Urinary bladder (tissue), 3 donors: ENCODE measurements at regions not wholly inside any gene's neighbourhood (a gene's known extent, or its start where the extent isn't known, plus 50 kb on each side); places are given as distances from the start of the nearest gene placed in this dataset.

Experiments used
- DNase-seq: peaks from one replicate; pipeline ENCODE4 v3.0.0-alpha.2; 2015; ENCODE audit errors: extremely low spot score
- H3K27ac ChIP-seq: one replicate; pipeline ENCODE4 v1.5.1; 2013; ENCODE audit warnings: low read depth, mild to moderate bottlenecking, moderate library complexity
- H3K36me3 ChIP-seq: one replicate; pipeline ENCODE4 v1.6.1; 2013; ENCODE audit warnings: mild to moderate bottlenecking, moderate library complexity; ENCODE audit not compliant: insufficient read depth
- H3K4me1 ChIP-seq: one replicate; pipeline ENCODE4 v1.6.1; 2013; ENCODE audit warnings: mild to moderate bottlenecking, moderate library complexity; ENCODE audit not compliant: insufficient read depth
- H3K4me3 ChIP-seq: one replicate; pipeline ENCODE4 v1.5.1; 2013; ENCODE audit warnings: low read depth, low read length
- WGBS: extraction: QIAGEN DNeasy Blood & Tissue Kit; methylation state at CpG from one replicate; pipeline ENCODE4 v1.1.7; 2013; 5-methylcytosine and 5-hydroxymethylcytosine counted together
- donor health status: healthy with polysubstance abuse.
- donor health status: healthy.

DNA sequence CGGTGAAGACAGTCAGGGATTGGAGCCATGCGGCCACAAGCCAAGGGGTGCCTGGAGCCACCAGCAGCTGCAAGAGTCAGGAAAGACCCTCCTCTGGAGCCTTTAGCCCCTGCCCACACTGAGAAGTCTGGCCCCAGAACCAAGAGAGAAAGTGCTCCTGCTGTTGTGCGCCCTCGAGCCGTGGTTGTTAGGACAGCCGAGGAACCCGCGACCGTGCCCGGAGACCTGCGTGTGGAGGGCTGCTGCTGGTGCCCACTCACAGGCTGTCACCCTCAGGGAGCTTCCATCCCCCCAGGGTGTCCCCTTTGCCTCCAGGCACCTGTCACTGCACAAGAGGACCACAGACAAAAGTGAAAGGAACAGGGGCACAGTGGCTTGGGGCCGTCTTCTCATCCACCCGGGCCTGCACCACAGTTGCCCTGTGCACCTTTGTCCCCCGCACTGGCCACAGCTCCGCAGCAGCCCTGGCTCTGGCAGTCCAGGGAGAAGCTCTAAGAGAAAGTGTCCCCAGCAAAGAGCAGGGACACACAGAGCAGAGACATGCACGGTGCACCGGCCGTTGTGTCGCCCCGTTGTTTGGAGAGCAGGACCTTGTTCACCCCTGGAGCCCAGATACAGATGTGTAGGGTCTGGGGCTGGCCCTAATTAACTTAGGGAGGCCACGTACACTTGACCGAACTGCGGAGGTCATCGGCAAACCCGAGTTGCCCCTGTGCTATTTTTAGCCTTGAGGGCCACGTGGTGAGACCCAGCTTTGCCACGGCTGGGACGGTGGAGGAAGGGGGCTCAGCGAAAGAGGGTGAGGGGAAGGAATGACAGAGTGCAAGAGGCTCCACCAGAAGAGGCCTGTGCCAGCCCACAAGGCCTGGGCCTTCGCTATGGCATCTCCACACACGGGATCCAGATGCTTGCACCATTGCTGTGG, 329.2 kb downstream of the C16orf95 start:
- 79% methylated on average over 31 of the region's 31 CpGs for WGBS
- H3K4me3 ChIP-seq: no peak overlapping the region

DNA sequence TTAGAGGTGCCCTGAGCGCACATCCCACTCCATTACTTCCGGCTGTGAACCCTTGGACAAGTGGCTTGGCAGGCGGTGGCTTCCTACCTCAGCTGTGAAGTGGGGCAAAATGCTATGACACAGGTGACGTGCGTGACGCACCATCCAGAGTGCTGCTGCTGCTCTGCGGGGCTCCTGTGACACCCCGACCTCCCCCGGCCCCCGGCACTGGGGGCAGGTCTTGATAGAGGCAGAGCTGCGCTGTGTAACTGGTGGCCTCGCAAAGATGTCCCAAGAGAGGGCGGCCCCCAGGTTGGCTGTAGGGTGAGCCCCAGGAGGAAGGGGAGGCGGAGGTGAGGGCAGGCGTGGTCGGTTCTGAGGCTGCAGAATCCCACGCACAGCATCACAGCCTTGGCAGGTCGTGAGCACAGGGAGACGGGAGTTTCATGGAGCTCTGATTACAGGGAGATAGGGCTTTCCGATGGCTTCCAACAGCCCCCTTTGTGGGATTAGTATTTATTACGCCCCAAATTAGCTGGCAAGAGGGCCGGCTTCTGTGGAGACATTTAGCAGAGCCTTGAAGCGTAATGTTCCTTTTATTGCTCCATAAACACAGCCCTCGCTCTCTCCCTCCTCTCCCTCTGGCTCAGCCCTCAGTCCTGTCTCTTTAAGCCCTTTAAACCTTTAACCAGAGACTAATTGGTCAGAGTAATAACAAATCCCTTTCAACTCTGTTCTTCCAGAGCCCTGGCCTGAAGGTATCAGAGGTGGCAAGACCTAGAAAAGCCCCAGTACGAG, 328.1 kb downstream of the C16orf95 start:
- Histone ChIP-seq H3K36me3 (no peaks in the 10 kb centered on the region), H3K4me1 (no peaks in the 10 kb centered on the region), H3K27ac (no peak overlapping the region), H3K4me3 (no peak overlapping the region)
- DNase-seq: peak; percentile 66
- 50% methylated on average over 25 of the region's 25 CpGs for WGBS

More for the DNA sequence above, 329.2 kb downstream of the C16orf95 start:
- no peaks in the 10 kb centered on the region for H3K36me3 ChIP-seq
- H3K27ac ChIP-seq: no peak overlapping the region
- no peaks in the 10 kb centered on the region for H3K4me1 ChIP-seq
- DNase-seq: no peak

DNA sequence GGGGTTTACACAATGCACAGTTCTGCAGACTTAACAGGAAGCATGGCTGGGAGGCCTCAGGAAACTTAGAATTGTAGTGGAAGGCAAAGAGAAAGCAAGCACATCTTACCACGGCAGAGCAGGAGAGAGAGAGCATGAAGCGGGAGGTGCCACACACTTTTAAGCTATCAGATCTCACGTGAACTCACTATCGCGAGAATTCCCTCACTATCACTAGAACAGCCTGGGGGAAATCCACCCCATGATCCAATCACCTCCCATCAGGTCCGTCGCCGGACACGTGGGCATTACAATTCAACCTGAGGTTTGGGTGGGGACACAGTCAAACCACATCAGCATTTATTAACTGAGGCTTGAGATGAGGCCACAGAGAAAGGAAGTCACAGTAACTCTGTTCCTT, 326.7 kb downstream of the C16orf95 start:
- H3K27ac ChIP-seq: no peak overlapping the region
- WGBS: 58% methylated on average over 9 of the region's 9 CpGs
- DNase-seq: no peak
- H3K4me3 ChIP-seq: no peak overlapping the region
- no peaks in the 10 kb centered on the region for H3K4me1 ChIP-seq
- H3K36me3 ChIP-seq: no peaks in the 10 kb centered on the region

DNA sequence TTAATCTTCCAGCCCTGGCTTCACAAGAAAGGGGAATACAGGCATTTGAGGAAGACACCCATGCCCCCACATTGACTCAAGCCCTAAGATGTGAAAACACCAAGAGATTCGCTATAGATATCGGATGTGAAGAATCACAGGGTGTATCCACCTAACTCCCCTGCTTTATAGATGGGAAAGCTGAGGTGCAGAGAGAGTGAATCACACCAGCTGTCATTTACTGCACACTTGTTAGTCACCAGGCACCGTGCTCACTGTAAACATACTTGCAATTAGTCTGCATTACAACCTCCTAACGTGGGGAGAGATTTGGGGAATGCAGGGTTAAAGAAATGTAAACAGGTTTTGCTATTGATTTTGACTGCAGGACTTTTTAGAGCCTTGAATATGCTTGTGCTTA, 325.5 kb downstream of the C16orf95 start:
- WGBS: 54% methylated on average over 4 of the region's 4 CpGs
- Histone ChIP-seq H3K36me3 (no peaks in the 10 kb centered on the region), H3K27ac (no peak overlapping the region), H3K4me3 (no peak overlapping the region), H3K4me1 (no peaks in the 10 kb centered on the region)
- DNase-seq: no peak

DNA sequence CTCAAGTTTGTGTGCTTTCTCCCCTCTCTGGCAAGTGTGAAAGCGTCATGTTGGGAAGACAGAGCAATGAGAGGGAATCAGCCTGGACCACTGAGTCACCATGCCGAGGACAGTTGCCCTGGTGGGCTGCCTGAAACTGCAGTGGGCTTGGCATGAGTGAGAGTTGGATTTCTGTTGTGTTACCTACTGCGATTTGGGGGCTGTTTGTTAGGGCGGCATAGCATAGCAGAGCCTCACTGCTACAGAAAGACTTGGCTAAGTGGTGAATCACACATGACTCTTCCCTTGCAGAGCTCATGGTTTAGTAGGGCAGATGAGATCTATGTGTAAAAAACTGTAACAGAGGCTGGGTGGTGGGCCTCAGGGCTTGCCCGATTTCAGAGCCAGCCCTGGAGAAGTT, 324.6 kb downstream of the C16orf95 start:
- no peak for DNase-seq
- no peaks in the 10 kb centered on the region for H3K4me1 ChIP-seq
- no peaks in the 10 kb centered on the region for H3K36me3 ChIP-seq
- no peak overlapping the region for H3K27ac ChIP-seq
- no peak overlapping the region for H3K4me3 ChIP-seq
- 96% methylated on average over 5 of the region's 5 CpGs for WGBS

DNA sequence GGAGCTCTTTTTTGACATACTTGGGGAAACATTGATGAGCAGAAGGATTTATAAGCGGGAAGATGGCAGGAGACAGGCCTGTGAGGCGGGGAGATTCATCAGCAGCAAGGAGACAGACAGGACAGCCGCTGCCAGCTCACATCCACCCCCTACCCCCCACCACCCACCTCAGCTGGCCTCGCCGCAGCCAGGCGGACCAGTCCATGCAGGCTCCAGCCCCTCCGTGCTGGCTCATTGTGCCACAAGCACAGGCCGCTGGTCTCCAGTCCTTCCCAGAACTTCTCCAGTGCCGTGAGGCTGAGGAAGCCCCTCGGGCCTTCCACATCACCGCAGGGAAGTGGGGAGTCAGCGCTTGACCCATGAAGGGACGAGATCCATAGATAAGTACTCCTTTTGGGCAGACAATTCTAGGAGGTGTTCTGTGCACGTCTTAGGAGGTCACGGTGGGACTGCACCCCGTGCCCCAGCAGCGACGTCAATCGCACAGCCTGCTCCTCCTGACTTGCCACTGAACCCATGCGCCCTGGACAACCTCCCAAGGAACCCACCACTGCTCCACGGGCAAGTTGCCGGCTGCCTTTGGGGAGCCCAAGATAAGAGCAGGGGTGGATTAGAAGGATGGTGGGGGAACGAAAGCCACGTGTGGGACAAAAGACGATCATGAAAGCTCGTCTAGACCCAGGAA, 323.6 kb downstream of the C16orf95 start:
- Histone ChIP-seq H3K36me3 (no peaks in the 10 kb centered on the region), H3K4me1 (no peaks in the 10 kb centered on the region), H3K27ac (no peak overlapping the region), H3K4me3 (no peak overlapping the region)
- DNase-seq: no peak
- 84% methylated on average over 26 of the region's 26 CpGs for WGBS

DNA sequence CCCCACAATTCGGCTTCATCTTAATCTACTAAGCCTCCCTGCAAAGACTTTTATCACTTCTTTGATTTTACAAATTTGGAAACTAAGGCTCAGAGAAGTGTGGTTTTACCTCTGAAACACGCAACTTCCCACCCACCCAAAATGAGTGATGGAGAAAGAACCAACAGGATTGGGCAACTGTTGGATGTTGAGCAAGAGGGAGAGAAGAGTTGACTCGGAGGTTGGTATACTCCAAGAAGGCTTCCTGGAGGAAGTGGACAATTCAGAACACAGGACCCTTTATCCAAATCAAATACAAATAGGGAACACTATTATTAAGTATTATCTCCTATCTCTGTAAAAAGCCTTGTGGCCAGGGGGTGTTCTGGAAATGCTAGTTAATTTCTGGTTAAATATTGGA, 323.0 kb downstream of the C16orf95 start:
- DNase-seq: no peak
- 56% methylated on average over 3 of the region's 3 CpGs for WGBS
- Histone ChIP-seq H3K27ac (no peak overlapping the region), H3K4me1 (no peaks in the 10 kb centered on the region), H3K36me3 (no peaks in the 10 kb centered on the region), H3K4me3 (no peak overlapping the region)

DNA sequence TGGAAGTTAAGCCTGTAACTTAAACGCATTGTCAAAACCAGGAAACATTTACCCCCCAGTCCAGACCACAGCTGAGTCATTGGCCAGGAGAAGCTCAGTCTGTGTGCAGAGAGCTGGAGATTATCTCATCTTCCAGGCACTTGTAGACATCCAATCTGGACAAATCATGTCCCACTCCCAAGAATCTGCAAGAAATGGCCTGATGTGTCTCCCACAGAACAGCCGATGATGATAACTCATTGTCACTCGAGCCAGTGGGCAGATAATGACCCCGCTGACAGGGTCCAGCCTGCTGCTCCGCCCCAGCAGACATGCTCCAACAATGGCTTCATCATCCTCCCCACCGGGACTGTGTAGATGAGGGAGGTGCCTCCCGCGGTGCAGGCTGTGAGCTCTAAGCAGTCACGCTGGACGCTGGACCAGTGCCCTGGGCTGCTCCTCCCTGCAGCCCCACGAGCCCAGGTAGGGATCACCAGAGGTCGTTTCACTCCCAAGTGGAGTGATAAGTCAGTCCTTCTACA, 322.5 kb downstream of the C16orf95 start:
- H3K4me1 ChIP-seq: no peaks in the 10 kb centered on the region
- H3K36me3 ChIP-seq: no peaks in the 10 kb centered on the region
- 7% methylated on average over 12 of the region's 12 CpGs for WGBS
- no peak overlapping the region for H3K4me3 ChIP-seq
- no peak overlapping the region for H3K27ac ChIP-seq
- DNase-seq: no peak

DNA sequence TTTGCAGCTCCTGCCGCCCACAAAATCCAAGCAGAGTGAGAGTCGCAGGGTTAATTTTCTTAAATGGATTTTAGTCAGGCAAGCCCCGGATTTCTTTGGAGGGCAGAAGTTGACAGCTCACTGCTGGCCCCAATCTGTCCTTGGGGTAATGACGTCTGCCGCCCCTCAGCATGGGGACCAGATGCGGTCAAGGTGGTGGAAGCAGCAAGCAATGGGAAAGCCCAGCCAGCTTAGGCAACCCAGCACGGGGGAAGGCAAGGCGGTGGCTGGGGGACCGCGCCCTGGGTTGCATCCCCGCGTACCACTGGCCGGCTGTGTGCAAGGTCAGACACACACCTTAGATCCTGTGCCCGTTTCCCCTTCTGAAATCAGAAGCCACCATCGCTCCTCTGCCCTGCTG, 321.7 kb downstream of the C16orf95 start:
- 52% methylated on average over 15 of the region's 15 CpGs for WGBS
- Histone ChIP-seq H3K4me1 (no peaks in the 10 kb centered on the region), H3K4me3 (no peak overlapping the region), H3K36me3 (no peaks in the 10 kb centered on the region), H3K27ac (no peak overlapping the region)
- no peak for DNase-seq

DNA sequence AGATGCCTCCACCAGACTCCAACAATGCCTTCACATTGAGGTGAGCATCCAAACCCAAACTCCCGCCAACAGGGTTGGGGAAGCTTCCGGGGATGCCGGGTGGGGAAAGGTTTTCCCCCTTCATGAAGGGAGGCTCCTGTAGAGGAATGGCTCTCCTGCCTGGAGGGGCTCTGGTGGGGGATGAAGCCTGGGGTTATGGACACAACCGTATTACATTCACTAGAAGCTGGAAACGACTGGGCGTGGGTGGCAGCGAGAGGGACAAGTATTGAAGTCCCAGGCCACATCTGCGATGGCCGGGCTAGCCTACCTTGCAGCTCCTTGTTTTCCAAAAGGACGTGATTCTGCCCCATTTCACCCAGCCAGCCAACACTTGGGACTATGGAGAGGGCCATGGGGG, 321.1 kb downstream of the C16orf95 start:
- Histone ChIP-seq H3K27ac (no peak overlapping the region), H3K4me1 (no peaks in the 10 kb centered on the region), H3K4me3 (no peak overlapping the region), H3K36me3 (no peaks in the 10 kb centered on the region)
- WGBS: 92% methylated on average over 10 of the region's 10 CpGs
- DNase-seq: no peak

DNA sequence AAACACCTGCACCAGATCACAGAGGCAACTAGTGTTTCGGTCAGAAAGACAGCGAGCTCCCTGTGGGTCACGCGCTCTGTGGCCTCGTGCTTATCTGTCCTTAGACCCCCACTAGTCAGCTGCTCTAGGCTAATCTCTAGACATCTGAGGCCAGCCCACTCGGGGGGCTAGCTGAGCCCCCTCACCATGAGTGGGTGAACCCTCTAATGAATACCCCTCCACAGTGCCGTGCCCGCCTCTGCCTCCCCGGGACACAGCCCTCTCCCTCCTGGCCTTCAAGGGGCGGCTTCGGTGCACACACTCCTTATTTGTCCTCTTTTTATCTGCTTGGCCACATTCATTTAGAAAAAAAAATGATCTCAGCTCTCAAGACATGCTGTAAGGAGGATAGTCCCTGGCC, 320.1 kb downstream of the C16orf95 start:
- H3K4me3 ChIP-seq: no peak overlapping the region
- no peaks in the 10 kb centered on the region for H3K4me1 ChIP-seq
- no peak for DNase-seq
- 78% methylated on average over 11 of the region's 11 CpGs for WGBS
- H3K36me3 ChIP-seq: no peaks in the 10 kb centered on the region
- H3K27ac ChIP-seq: no peak overlapping the region

DNA sequence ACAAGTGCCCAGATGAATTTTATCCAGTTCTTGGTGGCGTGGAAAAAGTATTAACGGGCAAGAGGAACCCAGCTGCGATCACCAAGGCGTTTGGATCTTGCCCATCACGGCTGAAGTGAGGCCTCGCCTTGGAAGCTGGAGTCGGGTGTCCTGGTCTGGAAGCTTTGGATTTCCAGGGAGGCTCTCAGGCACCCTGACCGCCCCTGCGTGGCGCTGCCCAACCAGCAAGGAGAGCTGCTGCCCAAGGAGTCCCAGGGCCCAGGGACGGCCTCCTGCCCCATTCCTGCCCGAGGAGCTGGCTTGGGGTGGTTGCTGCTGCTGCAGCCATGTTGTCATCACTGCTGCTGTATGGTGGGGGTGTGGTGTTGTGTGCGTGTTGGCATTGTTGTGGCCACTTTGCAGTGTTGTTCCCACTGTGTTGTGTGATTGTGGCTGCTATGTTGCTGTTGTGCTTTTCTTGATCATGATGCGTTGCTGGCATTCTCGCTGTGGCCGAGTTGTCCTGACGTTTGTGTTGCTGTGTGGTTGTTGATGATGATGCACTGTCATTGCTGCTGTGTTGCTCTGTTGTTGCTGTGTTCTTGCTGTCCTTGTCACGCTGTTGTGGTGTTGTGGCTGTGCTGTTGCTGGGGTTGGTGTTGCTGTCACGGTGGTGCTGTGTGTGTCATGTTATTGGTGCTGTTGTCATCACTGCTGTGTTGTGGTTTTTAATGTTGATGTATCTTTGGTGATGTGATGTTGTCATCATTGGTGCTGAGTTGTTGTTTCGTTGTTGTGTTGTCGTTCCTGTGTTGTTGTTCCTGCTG, 318.8 kb downstream of the C16orf95 start:
- DNase-seq: no peak
- no peak overlapping the region for H3K27ac ChIP-seq
- no peak overlapping the region for H3K4me3 ChIP-seq
- H3K36me3 ChIP-seq: no peaks in the 10 kb centered on the region
- 85% methylated on average over 21 of the region's 21 CpGs for WGBS
- no peaks in the 10 kb centered on the region for H3K4me1 ChIP-seq

DNA sequence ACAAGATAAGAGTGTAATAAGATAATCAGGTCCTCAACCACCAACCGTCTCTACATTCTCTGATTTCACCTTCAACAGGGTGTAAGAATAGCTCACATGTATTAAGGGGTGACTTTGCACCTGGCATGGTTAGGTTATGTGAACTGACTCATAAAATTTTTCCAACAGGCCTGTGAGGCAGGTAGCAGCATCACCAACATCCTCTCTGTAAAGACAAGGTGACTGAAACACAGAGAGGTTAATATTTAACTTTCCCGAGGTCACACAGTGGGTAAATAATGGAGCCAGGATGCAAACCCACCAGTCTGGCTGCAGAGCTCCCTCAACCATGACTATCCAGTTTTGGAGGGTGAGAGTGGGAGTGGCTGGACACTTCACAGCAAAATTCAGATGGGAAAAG, 317.2 kb downstream of the C16orf95 start:
- DNase-seq: no peak
- 62% methylated on average over 2 of the region's 2 CpGs for WGBS
- no peaks in the 10 kb centered on the region for H3K4me1 ChIP-seq
- H3K36me3 ChIP-seq: no peaks in the 10 kb centered on the region
- no peak overlapping the region for H3K27ac ChIP-seq
- no peak overlapping the region for H3K4me3 ChIP-seq
